KMS-11 (cell line): ENCODE measurements at regions not wholly inside any gene's neighbourhood (a gene's known extent, or its start where the extent isn't known, plus 50 kb on each side); places are given as distances from the start of the nearest gene placed in this dataset.

ENCODE experiments used
- H2AFZ ChIP-seq: fragments of 200-600 bp; sonication (generic); 2 replicates; pipeline ENCODE4 v1.6.1; 2016; ENCODE audit warnings: antibody characterized with exemption, mixed run types, low read depth
- H3K27ac ChIP-seq: fragments of 200-600 bp; sonication (generic); 2 replicates; pipeline ENCODE4 v1.6.1; 2016; ENCODE audit warnings: mild to moderate bottlenecking, mixed run types
- H3K27me3 ChIP-seq: fragments of 200-600 bp; sonication (generic); 2 replicates; pipeline ENCODE4 v1.6.1; 2017; ENCODE audit warnings: mild to moderate bottlenecking, low read depth, mixed run types, moderate library complexity; ENCODE audit not compliant: insufficient read depth
- H3K36me3 ChIP-seq: fragments of 200-600 bp; sonication (generic); 2 replicates; pipeline ENCODE4 v1.6.1; 2017; ENCODE audit warnings: mild to moderate bottlenecking, mixed run types; ENCODE audit not compliant: insufficient read depth
- H3K4me1 ChIP-seq: fragments of 200-600 bp; sonication (generic); 2 replicates; pipeline ENCODE4 v1.6.1; 2016; ENCODE audit warnings: mild to moderate bottlenecking, low read depth, mixed run types; ENCODE audit not compliant: poor library complexity, severe bottlenecking
- H3K4me2 ChIP-seq: fragments of 200-600 bp; sonication (generic); 2 replicates; pipeline ENCODE4 v1.7.0; 2016; ENCODE audit warnings: mild to moderate bottlenecking, mixed run types
- H3K4me3 ChIP-seq: fragments of 200-600 bp; sonication (generic); IDR thresholded peaks from 2 replicates; pipeline ENCODE4 v1.6.1; 2017; ENCODE audit warnings: low read depth, low read length, mixed read lengths; ENCODE audit not compliant: insufficient read depth
- H3K79me2 ChIP-seq: fragments of 200-600 bp; sonication (generic); 2 replicates; pipeline ENCODE4 v1.6.1; 2016; ENCODE audit warnings: low read depth, mixed run types; ENCODE audit not compliant: insufficient read depth
- H3K9ac ChIP-seq: fragments of 200-600 bp; sonication (generic); 2 replicates; pipeline ENCODE4 v1.6.1; 2016; ENCODE audit warnings: mild to moderate bottlenecking, mixed run types
- H4K20me1 ChIP-seq: fragments of 200-600 bp; sonication (generic); 2 replicates; pipeline ENCODE4 v1.6.1; 2016; ENCODE audit warnings: mild to moderate bottlenecking, mixed run types; ENCODE audit not compliant: insufficient read depth
- TF ChIP-seq, protein P1 (sequence below): fragments of 200-600 bp; sonication (generic); conservative IDR thresholded peaks from 2 replicates; pipeline ENCODE4 v1.6.1; 2017; ENCODE audit warnings: low read depth, mild to moderate bottlenecking, antibody characterized with exemption, low read length, moderate library complexity, mixed read lengths

DNA sequence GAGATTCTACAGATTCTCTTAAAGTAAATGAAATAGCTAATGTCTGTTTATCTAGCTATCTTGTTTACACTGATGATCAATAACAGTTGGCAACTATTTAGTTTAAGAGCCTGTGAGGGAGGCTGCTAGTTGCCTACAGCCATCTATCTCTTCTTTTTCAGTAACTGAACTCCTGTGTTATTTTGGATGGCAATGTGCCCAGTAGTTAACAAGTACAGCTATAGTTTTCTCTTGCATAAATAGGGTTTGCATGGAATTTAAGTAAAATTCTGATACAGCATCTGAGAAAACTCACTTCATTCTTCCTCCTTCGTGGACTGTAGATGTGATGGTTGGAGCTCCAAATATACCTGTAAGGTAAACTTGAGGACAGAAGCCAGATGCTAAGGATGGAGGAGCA lies 219.5 kb upstream of the POT1 start:
- Histone ChIP-seq H4K20me1 (no peaks in the 10 kb centered on the region), H3K4me1 (no peaks in the 10 kb centered on the region), H3K27me3 (no peaks in the 10 kb centered on the region), H3K36me3 (no peaks in the 10 kb centered on the region), H3K79me2 (no peaks in the 10 kb centered on the region), H2AFZ (no peak overlapping the region), H3K4me3 (no peak overlapping the region), H3K4me2 (no peak overlapping the region), H3K27ac (no peak overlapping the region), H3K9ac (no peak overlapping the region)
- TF ChIP-seq, protein P1, sequence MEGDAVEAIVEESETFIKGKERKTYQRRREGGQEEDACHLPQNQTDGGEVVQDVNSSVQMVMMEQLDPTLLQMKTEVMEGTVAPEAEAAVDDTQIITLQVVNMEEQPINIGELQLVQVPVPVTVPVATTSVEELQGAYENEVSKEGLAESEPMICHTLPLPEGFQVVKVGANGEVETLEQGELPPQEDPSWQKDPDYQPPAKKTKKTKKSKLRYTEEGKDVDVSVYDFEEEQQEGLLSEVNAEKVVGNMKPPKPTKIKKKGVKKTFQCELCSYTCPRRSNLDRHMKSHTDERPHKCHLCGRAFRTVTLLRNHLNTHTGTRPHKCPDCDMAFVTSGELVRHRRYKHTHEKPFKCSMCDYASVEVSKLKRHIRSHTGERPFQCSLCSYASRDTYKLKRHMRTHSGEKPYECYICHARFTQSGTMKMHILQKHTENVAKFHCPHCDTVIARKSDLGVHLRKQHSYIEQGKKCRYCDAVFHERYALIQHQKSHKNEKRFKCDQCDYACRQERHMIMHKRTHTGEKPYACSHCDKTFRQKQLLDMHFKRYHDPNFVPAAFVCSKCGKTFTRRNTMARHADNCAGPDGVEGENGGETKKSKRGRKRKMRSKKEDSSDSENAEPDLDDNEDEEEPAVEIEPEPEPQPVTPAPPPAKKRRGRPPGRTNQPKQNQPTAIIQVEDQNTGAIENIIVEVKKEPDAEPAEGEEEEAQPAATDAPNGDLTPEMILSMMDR = no peak

DNA sequence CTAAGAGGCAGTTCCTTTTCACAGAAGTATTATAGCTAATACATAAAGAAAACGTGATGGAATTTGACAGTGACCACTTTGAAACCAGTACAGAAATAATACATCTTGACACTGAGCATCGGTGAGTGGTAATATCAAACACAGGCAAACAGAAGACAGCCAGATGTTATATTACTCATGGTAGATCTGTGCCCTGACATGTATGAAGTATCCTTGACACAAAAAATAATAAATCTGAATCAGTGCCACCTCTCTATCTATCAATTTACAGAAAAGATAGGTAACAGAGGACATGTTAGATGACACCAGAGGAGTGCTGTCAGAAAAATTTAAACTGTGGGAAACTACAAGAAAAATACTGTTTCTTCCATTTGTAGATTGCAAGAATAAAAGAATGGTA lies 217.4 kb upstream of the POT1 start:
- Histone ChIP-seq H3K4me2 (no peak overlapping the region), H3K9ac (no peak overlapping the region), H4K20me1 (no peaks in the 10 kb centered on the region), H2AFZ (no peak overlapping the region), H3K36me3 (no peaks in the 10 kb centered on the region), H3K4me1 (no peaks in the 10 kb centered on the region), H3K27ac (no peak overlapping the region), H3K4me3 (no peak overlapping the region), H3K79me2 (no peaks in the 10 kb centered on the region), H3K27me3 (no peaks in the 10 kb centered on the region)
- TF ChIP-seq, protein P1 = no peak

DNA sequence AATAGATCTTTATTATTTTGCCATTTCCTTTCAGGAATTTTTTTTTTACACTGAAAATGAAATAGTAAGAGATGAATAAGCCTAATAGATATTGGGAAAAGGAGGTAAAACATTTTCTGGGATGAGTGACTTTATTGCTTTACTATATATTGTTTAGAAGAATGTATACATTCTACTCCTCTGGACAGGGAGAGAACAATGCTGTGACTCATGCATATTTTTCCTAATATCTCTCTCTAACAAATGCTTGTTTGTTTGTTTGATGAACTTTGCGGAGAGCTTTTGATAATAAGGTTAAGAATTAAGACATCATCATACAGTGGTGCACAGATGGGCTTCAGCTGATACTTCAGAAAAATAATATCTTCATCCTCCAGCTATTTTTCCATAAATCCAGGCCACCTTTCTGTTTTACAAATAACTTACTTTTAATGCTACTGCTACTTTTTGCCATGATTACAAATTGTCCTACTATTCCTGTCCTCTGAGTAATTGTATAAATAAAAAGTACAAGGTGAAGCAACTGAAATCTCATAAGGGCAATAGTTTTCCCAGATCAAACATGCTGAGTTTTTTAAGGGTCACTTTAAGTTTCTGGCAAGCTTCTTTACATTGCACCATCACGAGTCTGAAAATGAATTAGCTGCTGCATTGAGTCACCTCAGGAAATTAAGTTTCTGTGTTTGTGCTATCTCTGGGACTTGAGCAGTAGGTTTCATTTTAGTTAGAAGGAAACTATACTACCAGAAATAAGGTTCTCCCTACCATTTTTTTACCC lies 207.3 kb upstream of the POT1 start:
- Histone ChIP-seq H3K4me3 (no peak overlapping the region), H3K4me2 (no peak overlapping the region), H3K4me1 (no peaks in the 10 kb centered on the region), H3K9ac (no peak overlapping the region), H3K27me3 (no peaks in the 10 kb centered on the region), H4K20me1 (no peaks in the 10 kb centered on the region), H3K36me3 (no peaks in the 10 kb centered on the region), H2AFZ (no peak overlapping the region), H3K27ac (no peak overlapping the region), H3K79me2 (no peaks in the 10 kb centered on the region)
- TF ChIP-seq, protein P1 = no peak

DNA sequence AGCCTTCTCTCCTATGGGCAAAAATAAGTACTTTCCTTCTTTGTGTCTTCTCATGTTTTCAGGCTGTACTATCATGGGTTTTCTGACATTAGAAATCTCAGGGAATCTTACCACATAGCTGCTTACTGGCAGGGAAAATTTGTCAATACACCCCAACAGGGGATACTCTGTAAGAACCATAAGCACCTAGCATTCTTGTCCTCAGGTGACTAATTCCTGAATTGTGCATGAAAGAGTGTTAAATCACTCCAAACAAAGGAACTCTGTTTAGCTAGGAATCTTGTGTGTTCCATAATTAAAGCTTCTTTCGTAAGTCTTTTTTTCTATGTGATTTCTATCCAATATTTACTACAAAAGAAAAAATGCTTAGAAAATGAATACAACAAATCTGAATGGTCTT lies 206.7 kb upstream of the POT1 start:
- Histone ChIP-seq H2AFZ (no peak overlapping the region), H4K20me1 (no peaks in the 10 kb centered on the region), H3K27ac (no peak overlapping the region), H3K27me3 (no peaks in the 10 kb centered on the region), H3K79me2 (no peaks in the 10 kb centered on the region), H3K4me1 (no peaks in the 10 kb centered on the region), H3K4me2 (no peak overlapping the region), H3K4me3 (no peak overlapping the region), H3K36me3 (no peaks in the 10 kb centered on the region), H3K9ac (no peak overlapping the region)
- TF ChIP-seq, protein P1 = no peak
